Endothelial cell of umbilical vein (primary cell): ENCODE measurements at regions not wholly inside any gene's neighbourhood (a gene's known extent, or its start where the extent isn't known, plus 50 kb on each side); places are given as distances from the start of the nearest gene placed in this dataset.

ENCODE experiments used
- BruUV-seq: library from RNA; stranded (reverse); fragments of 400-500 nt; replicated peaks from 2 replicates; lab custom pipeline; 2021; lab: Mats Ljungman, UMichigan
- CTCF ChIA-PET: fragments of 300-600, 350-600 bp; sonication (Branson Sonifier 250); formaldehyde crosslinking; loops from one replicate; lab custom pipeline; 2021; ENCODE audit warnings: antibody characterized with exemption, inconsistent platforms; lab: Charles Lee
- POLR2A ChIA-PET: fragments of 300-600, 350-600 bp; sonication (Branson Sonifier 250); formaldehyde crosslinking; loops from one replicate; lab custom pipeline; 2021; ENCODE audit warnings: antibody characterized with exemption, inconsistent platforms; lab: Charles Lee
- DNase-seq: peaks from one replicate; pipeline ENCODE4 v3.0.0-alpha.2; 2011; ENCODE audit warnings: low read depth, low spot score
- FAIRE-seq: peaks from 2 replicates; lab custom pipeline; 2011; peaks lifted over from hg19 to GRCh38; lab: Jason Lieb, UNC
- H2AFZ ChIP-seq: 2 replicates; pipeline ENCODE4 v1.6.0; 2012; ENCODE audit warnings: low read depth, low read length, control low read depth, inconsistent platforms
- H3K27ac ChIP-seq: 2 replicates; pipeline ENCODE4 v1.5.1; 2011; ENCODE audit warnings: low read depth, mild to moderate bottlenecking, control low read depth, low read length, moderate library complexity; ENCODE audit not compliant: insufficient read depth
- H3K27me3 ChIP-seq, 2 experiments: 2 replicates each; pipeline versions ENCODE4 v1.6.0 to v1.6.1; 2011; ENCODE audit warnings: low read length in 2 of 2, mixed read lengths in 1 of 2; ENCODE audit not compliant: control insufficient read depth in 2 of 2, insufficient read depth in 2 of 2
- H3K36me3 ChIP-seq, 2 experiments: 2 replicates in 1 of 2; 3 replicates in 1 of 2; pipeline ENCODE4 v1.5.1; 2011; ENCODE audit warnings: low read length in 2 of 2, mild to moderate bottlenecking in 1 of 2, moderate library complexity in 1 of 2; ENCODE audit not compliant: control insufficient read depth in 2 of 2, insufficient read depth in 2 of 2; ENCODE audit errors: extremely low read depth in 1 of 2
- H3K4me1 ChIP-seq: 3 replicates; pipeline ENCODE4 v1.5.1; 2011; ENCODE audit warnings: mild to moderate bottlenecking, low read length; ENCODE audit not compliant: control insufficient read depth, insufficient read depth; ENCODE audit errors: extremely low read depth
- H3K4me2 ChIP-seq: 2 replicates; pipeline ENCODE4 v1.6.1; 2011; ENCODE audit warnings: low read length, control low read depth, mixed read lengths; ENCODE audit not compliant: insufficient read depth
- H3K4me3 ChIP-seq, 3 experiments: fragments of 200-600 bp in 1 of 3; sonication (generic), shearing (Covaris generic) in 1 of 3; replicated peaks in 1 of 3; 2 replicates each; pipeline ENCODE4 v1.5.1; 2011 to 2016; ENCODE audit warnings: control low read depth in 3 of 3, low read length in 3 of 3, mild to moderate bottlenecking in 2 of 3, inconsistent platforms in 1 of 3, low read depth in 1 of 3, moderate library complexity in 1 of 3; ENCODE audit not compliant: insufficient read depth in 1 of 3
- H3K79me2 ChIP-seq: 2 replicates; pipeline ENCODE4 v1.6.0; 2012; ENCODE audit warnings: low read length, inconsistent platforms; ENCODE audit not compliant: control insufficient read depth, insufficient read depth
- H3K9ac ChIP-seq: replicated peaks from 2 replicates; pipeline ENCODE3; 2011; ENCODE audit warnings: low read length, control low read depth; ENCODE audit not compliant: insufficient read depth; ENCODE audit errors: extremely low read depth
- H3K9me1 ChIP-seq: replicated peaks from 3 replicates; pipeline ENCODE4 v1.6.0; 2011; ENCODE audit warnings: mild to moderate bottlenecking, low read length; ENCODE audit not compliant: control insufficient read depth, insufficient read depth; ENCODE audit errors: extremely low read depth
- H3K9me3 ChIP-seq: replicated peaks from 2 replicates; pipeline ENCODE4 v1.5.1; 2012; ENCODE audit warnings: low read length, inconsistent platforms; ENCODE audit not compliant: control insufficient read depth, insufficient read depth
- H4K20me1 ChIP-seq: replicated peaks from 2 replicates; pipeline ENCODE3; 2011; ENCODE audit warnings: mild to moderate bottlenecking, low read length; ENCODE audit not compliant: control insufficient read depth, insufficient read depth; ENCODE audit errors: extremely low read depth
- EZH2 ChIP-seq: IDR thresholded peaks from 2 replicates; pipeline ENCODE4 v1.6.1; 2012; ENCODE audit warnings: borderline replicate concordance, low read depth, mild to moderate bottlenecking, moderate library complexity, low read length, inconsistent platforms; ENCODE audit not compliant: severe bottlenecking
- FOS ChIP-seq: IDR thresholded peaks from 2 replicates; pipeline ENCODE4 v1.6.1; 2011; ENCODE audit warnings: mild to moderate bottlenecking, low read length, moderate library complexity, borderline replicate concordance; ENCODE audit not compliant: insufficient read depth
- GATA2 ChIP-seq: IDR thresholded peaks from 2 replicates; pipeline ENCODE4 v1.7.0; 2011; ENCODE audit warnings: low read depth, mild to moderate bottlenecking, moderate library complexity, mixed read lengths, low read length; ENCODE audit not compliant: insufficient read length, insufficient read depth
- JUN ChIP-seq: IDR thresholded peaks from 2 replicates; pipeline ENCODE4 v1.6.1; 2011; ENCODE audit warnings: borderline replicate concordance, low read depth; ENCODE audit not compliant: insufficient read length, insufficient read depth
- MAX ChIP-seq: IDR thresholded peaks from 2 replicates; pipeline ENCODE4 v1.6.1; 2011; ENCODE audit not compliant: insufficient read depth, insufficient read length
- MYC ChIP-seq: IDR thresholded peaks from one replicate; pipeline ENCODE4 v1.6.1; 2011; ENCODE audit warnings: mild to moderate bottlenecking, low read depth, low read length
- POLR2A ChIP-seq: IDR thresholded peaks from 2 replicates; pipeline ENCODE4 v1.6.1; 2012; ENCODE audit warnings: low read depth, mild to moderate bottlenecking, control low read depth, low read length
- POLR2AphosphoS5 ChIP-seq: IDR thresholded peaks from 2 replicates; pipeline ENCODE4 v1.6.1; 2012; ENCODE audit warnings: low read depth, mild to moderate bottlenecking, control low read depth, low read length, moderate library complexity; ENCODE audit not compliant: insufficient read depth
- dilution Hi-C: fragments of 300-500 bp; cut with MboI; formaldehyde crosslinking; loops from one replicate; pipeline ENCODE4 v1.15.0; 2019; ENCODE audit warnings: low sequenced_read_pairs; ENCODE audit not compliant: extremely low pct_ligation_motif_present
- intact Hi-C: fragments of 100-400 bp; cut with micrococcal nuclease; formaldehyde crosslinking; loops from one replicate; pipeline ENCODE4 v1.10.0; 2022
- TF ChIP-seq, protein P1 (sequence below), 2 donors: IDR thresholded peaks; 1 replicate in 1 of 2; 2 replicates in 1 of 2; pipeline ENCODE4 v1.5.1; 2011; ENCODE audit warnings: low read length in 2 of 2, mild to moderate bottlenecking in 2 of 2, moderate library complexity in 2 of 2, control low read depth in 1 of 2, inconsistent platforms in 1 of 2, low read depth in 1 of 2; ENCODE audit not compliant: insufficient read depth in 1 of 2; ENCODE audit errors: extremely low read depth in 1 of 2

DNA sequence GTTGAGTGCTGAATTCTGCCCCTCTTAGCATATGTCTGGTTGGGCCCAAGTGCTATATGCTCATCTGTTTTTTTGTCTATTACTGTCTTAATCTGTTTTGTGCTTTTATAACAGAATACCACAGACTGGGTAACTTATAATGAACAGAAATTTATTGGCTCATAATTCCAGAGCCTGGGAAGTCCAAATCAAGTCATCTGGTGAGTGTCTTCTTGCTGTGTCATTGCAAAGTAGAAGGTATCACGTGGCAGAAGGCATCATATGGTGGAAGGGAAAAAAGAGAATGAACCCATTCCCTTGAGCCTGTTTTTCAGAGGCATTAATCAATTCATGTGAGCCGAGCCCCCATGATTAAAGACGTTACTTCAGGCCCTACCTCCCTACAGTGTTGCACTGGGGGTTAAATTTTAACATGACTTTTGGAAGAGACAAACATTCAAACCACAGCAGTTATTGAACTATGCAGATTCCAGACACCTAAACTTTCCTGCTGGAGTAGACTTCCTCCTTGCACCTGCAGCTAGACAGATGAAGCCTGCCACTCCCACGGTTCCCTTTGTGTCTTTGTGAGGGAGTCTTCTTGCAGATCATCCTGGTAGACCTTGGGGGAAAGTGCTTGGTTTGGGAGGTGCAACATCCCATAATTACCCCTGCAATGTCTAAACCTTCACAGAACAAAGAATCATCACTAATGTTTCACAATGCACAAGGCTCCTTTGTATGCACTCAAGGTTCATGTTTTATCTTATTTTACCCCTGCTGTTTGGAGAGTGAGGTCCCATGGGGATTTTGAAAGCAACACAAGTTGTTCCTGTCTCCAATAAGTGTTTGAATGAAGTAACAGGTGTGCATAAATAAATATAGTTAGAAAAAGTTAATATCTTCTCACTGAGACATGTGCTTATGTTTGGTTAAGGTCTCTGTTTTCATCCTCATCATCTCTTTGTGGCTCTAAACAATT lies 64.7 kb upstream of the XCR1 start:
- Histone ChIP-seq H3K27ac (no peak overlapping the region), H3K4me2 (no peak overlapping the region), H3K9me3 (no peaks in the 10 kb centered on the region), H3K79me2 (no peaks in the 10 kb centered on the region), H2AFZ (no peak overlapping the region), H4K20me1 (no peaks in the 10 kb centered on the region), H3K4me3 (no peak overlapping the region), H3K36me3 (no peaks in the 10 kb centered on the region), H3K27me3 (no peaks in the 10 kb centered on the region), H3K9me1 (no peaks in the 10 kb centered on the region), H3K4me1 (no peaks in the 10 kb centered on the region), H3K9ac (no peak overlapping the region)
- POLR2A ChIA-PET = no interaction called here
- dilution Hi-C loops (no loop called here), intact Hi-C loops (no loop called here)
- no peak for DNase-seq
- CTCF ChIA-PET = no interaction called here
- BruUV-seq = no TSS peak
- FAIRE-seq = no peak
- TF ChIP-seq POLR2A (no peak), POLR2AphosphoS5 (no peak)

- no peaks in the 10 kb centered on the region for H3K9me3 ChIP-seq
- H3K36me3 ChIP-seq = no peaks in the 10 kb centered on the region
- ChIA-PET CTCF (no interaction called here), POLR2A (no interaction called here)
- H3K27me3 ChIP-seq = no peaks in the 10 kb centered on the region
- no peak for FAIRE-seq
- no peaks in the 10 kb centered on the region for H3K9me1 ChIP-seq
- TF ChIP-seq GATA2 (no peak), MAX (no peak), POLR2A (no peak), POLR2AphosphoS5 (no peak), EZH2 (no peak), MYC (no peak), FOS (no peak), JUN (no peak)
- TF ChIP-seq, protein P1, sequence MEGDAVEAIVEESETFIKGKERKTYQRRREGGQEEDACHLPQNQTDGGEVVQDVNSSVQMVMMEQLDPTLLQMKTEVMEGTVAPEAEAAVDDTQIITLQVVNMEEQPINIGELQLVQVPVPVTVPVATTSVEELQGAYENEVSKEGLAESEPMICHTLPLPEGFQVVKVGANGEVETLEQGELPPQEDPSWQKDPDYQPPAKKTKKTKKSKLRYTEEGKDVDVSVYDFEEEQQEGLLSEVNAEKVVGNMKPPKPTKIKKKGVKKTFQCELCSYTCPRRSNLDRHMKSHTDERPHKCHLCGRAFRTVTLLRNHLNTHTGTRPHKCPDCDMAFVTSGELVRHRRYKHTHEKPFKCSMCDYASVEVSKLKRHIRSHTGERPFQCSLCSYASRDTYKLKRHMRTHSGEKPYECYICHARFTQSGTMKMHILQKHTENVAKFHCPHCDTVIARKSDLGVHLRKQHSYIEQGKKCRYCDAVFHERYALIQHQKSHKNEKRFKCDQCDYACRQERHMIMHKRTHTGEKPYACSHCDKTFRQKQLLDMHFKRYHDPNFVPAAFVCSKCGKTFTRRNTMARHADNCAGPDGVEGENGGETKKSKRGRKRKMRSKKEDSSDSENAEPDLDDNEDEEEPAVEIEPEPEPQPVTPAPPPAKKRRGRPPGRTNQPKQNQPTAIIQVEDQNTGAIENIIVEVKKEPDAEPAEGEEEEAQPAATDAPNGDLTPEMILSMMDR (IDR thresholded peaks at IDR 0.05; ENCODE audit: extremely low read depth in 1 of 2, insufficient read depth in 1 of 2, low read depth in 1 of 2, low read length in 2 of 2) = no peak
- H2AFZ ChIP-seq = no peak overlapping the region
- H3K4me2 ChIP-seq = no peak overlapping the region
- no peak overlapping the region for H3K9ac ChIP-seq
- H3K79me2 ChIP-seq = no peaks in the 10 kb centered on the region
- BruUV-seq = no TSS peak
- no peaks in the 10 kb centered on the region for H3K4me1 ChIP-seq
- no peak overlapping the region for H3K27ac ChIP-seq
- no peaks in the 10 kb centered on the region for H4K20me1 ChIP-seq
- dilution Hi-C loops (no loop called here), intact Hi-C loops (no loop called here)
- DNase-seq = no peak
- no peak overlapping the region for H3K4me3 ChIP-seq
Observed at GRCh38 chr3:46091046-46091445, 63.8 kb upstream of the XCR1 start.
